Astrocyte of the cerebellum (primary cell): ENCODE measurements at regions not wholly inside any gene's neighbourhood (a gene's known extent, or its start where the extent isn't known, plus 50 kb on each side); places are given as distances from the start of the nearest gene placed in this dataset.

Experiments
- DNase-seq: peaks from one replicate; pipeline ENCODE4 v3.0.0-alpha.2; 2011; ENCODE audit warnings: low read depth
- H3K4me3 ChIP-seq: 2 replicates; pipeline ENCODE4 v1.5.1; 2011; ENCODE audit warnings: mild to moderate bottlenecking, low read depth, low read length, moderate library complexity
- in situ Hi-C: cut with HindIII; loops from 2 replicates; pipeline ENCODE4 v1.10.0; 2017; ENCODE audit warnings: low sequenced_read_pairs
- TF ChIP-seq, protein P1 (sequence below): IDR thresholded peaks from 2 replicates; pipeline ENCODE4 v1.5.1; 2012; ENCODE audit warnings: low read length, low read depth, moderate library complexity, mild to moderate bottlenecking; ENCODE audit errors: missing control alignments

DNA sequence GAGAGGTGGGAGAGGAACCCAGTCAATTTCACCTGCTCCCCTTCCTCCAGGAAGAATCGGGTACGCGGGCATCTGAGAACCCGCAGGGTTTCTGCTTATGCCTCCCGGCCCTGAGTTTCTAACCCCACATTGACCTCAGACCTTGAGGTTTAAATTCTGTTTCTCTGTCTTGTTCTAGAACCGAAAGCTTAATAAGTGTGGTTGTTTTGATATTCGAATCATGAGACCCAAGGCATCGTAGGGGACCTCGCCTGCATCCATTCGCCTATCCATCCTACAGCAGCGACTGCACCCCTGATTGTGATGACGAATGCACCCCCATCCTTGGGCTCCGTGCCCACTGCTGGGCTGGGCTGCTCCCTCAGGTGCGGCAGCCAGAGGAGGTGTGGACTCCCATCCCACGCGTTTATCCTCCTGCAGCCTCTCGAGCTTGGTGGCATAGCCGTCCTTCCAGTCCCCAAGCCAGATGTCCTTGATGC lies 80.8 kb upstream of the IER5L start:
- TF ChIP-seq, protein P1, sequence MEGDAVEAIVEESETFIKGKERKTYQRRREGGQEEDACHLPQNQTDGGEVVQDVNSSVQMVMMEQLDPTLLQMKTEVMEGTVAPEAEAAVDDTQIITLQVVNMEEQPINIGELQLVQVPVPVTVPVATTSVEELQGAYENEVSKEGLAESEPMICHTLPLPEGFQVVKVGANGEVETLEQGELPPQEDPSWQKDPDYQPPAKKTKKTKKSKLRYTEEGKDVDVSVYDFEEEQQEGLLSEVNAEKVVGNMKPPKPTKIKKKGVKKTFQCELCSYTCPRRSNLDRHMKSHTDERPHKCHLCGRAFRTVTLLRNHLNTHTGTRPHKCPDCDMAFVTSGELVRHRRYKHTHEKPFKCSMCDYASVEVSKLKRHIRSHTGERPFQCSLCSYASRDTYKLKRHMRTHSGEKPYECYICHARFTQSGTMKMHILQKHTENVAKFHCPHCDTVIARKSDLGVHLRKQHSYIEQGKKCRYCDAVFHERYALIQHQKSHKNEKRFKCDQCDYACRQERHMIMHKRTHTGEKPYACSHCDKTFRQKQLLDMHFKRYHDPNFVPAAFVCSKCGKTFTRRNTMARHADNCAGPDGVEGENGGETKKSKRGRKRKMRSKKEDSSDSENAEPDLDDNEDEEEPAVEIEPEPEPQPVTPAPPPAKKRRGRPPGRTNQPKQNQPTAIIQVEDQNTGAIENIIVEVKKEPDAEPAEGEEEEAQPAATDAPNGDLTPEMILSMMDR: no peak
- in situ Hi-C loops: no loop called here
- no peak for DNase-seq
- H3K4me3 ChIP-seq: peak overlapping the region; percentile 25

DNA sequence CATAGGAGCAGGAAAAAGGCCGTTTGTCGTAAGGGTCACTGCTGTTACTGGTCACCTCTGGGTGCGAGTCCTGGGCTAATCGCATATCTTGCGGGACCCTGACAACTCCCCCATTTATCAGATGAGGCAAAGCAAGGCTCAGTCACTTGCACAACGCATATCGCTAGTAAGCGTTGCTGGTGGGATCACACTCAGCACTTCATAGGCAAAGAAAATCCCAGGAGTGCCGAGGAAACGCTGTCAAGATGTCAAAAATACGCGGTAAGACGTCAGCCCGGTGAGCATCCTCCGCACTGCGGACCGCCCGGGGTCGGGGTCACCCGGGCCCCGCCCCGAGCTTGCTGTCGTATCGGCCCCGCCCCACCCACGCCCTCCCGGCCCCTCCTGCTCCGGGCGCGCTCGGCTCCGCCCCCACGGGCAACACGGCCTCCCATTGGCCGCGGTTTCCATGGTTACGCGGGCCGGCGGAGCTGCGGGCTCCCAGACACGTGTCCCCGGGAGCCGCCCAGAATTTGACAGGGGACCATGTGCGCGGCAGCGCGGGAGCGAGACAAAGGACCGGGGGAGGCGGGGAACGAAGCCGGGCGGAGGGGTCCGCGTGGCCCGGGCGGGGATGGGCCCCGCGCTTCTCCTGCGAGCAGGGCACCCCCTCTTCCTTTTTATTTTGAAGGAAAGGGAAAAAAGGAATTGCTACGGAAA lies 80.2 kb upstream of the IER5L start:
- TF ChIP-seq, protein P1: no peak
- in situ Hi-C loops: no loop called here
- peak overlapping the region; percentile 25 for H3K4me3 ChIP-seq
- peak; percentile 62 for DNase-seq

DNA sequence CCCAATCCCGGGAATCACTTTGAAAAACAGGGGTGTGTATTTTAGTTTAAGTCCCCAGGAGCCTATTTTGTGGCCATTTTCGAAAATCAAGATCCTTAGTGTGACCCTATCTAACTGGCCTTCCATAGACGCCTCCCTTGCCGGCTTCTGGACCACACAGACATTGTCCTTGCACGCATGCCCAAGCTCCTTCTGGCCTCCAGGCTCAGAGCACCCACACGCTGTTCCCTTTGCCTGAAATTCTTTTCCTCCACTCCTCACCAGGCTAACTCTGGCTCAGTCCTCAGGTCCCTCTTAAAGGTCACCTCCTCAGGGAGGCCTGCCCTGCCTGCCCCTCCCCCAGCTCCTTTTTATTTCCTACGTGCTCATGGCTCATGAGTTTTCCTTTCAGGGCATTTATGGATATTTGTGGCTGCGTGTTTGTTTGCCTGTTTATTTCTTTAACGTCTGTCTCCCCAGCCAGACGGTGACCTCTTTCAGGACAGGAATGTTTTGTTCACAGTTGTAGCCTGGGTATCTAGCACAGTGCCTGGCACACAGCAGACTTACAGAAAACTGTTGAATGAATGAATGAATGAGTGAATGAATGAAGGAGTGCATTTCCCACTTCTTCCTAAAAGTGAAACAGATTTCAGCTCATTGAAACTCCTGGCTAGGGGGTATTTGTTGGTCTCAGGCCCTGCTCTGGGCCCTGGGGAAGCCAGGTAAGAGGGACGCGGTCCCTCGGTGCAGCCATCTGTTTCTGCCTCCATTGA lies 79.1 kb upstream of the IER5L start:
- no peak overlapping the region for H3K4me3 ChIP-seq
- no peak for DNase-seq
- TF ChIP-seq, protein P1: no peak
- in situ Hi-C loops: no loop called here

DNA sequence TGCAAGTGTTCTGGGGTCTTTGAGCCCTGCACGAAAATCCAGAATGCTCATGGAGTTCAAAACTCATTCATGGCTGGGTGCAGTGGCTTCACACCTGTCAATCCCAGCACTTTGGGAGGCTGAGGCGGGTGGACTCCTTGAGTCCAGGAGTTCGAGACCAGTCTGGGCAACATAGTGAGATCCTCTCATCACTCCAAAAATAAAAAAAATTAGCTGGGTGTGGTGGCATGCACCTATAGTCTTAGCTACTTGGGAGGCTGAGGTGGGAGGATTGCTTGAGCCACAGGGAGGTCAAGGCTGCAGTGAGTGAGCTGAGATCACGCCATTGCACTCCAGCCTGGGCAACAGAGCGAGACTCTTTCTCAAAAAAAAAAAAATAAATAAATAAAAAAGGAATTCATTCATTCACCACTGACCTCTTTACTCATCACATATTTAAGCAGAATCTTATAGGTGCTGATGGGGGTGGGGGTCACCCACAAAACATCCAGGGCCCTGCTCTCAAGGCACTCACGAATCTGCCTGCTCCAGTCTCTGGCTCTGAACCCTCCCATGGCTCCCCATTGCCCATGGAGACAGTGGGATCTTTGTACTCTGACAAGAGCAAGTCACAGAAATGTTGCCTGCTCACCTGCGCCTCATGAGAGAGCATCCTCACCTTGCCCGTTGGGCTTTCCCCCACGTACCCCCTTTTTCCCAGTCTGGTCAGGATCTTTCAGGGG lies 76.7 kb upstream of the IER5L start:
- DNase-seq: no peak
- in situ Hi-C loops: no loop called here
- no peak overlapping the region for H3K4me3 ChIP-seq
- TF ChIP-seq, protein P1: no peak

DNA sequence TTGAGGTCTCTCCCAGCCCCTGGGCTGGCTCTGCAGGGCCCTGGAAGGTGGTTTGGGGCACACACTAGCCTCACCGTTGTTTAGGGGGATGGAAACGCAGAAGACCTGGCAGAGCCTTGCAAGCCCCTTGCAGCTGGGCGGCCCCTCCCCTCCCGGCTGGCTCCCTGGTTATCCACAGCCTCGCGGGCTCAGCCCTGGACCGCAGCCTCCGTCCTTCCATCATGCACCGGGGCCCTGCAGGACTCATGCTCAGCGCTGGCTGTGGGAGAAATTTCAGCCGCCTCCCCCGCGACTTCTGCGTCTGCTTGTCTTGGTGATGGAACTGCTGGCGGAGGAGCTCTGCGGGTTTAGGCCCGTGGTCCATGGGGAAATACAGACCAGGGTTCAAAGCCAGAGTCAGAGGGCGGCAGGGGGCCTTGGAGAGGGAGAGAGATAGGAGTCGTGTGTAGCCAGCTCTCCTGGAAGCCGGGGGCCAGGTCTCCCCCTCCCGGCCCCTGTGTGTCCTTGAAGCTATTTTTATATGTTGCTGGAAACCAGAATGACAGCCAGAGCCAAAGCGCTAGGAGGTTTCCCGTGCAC lies 75.8 kb upstream of the IER5L start:
- DNase-seq: no peak

More for the DNA sequence above, 75.8 kb upstream of the IER5L start:
- TF ChIP-seq, protein P1: no peak
- in situ Hi-C loops: no loop called here
- H3K4me3 ChIP-seq: no peak overlapping the region
